Spleen (tissue), 11 donors: ENCODE measurements at regions not wholly inside any gene's neighbourhood (a gene's known extent, or its start where the extent isn't known, plus 50 kb on each side); places are given as distances from the start of the nearest gene placed in this dataset.
"Not testable (repeated sequence)": the region's sequence is repeated elsewhere in the genome, so short reads cannot be mapped to it uniquely, and the experiment has no call there.

ENCODE experiments used
- DNase-seq: peaks from one replicate; pipeline ENCODE4 v3.0.0-alpha.2; 2020
- H3K27ac ChIP-seq, 8 donors: fragments of 200-600 bp; sonication (generic) in 7 of 8; 1 replicate in 4 of 8; 2 replicates in 4 of 8; pipeline versions ENCODE4 v1.5.0 to v1.8.0; 2016 to 2021; ENCODE audit warnings: inconsistent platforms in 4 of 8, mild to moderate bottlenecking in 4 of 8, moderate library complexity in 1 of 8
- H3K27me3 ChIP-seq, 7 donors: fragments of 200-600 bp; sonication (generic) in 6 of 7; replicated peaks in 1 of 7; 1 replicate in 4 of 7; 2 replicates in 3 of 7; pipeline versions ENCODE4 v1.5.0 to v1.8.0; 2016 to 2021; ENCODE audit warnings: inconsistent platforms in 3 of 7, mild to moderate bottlenecking in 1 of 7
- H3K36me3 ChIP-seq, 6 donors: fragments of 200-600 bp; sonication (generic) in 5 of 6; 1 replicate in 4 of 6; 2 replicates in 2 of 6; pipeline versions ENCODE4 v1.5.0 to v1.8.0; 2016 to 2021; ENCODE audit warnings: inconsistent platforms in 2 of 6
- H3K4me1 ChIP-seq, 6 donors: fragments of 200-600 bp; sonication (generic) in 5 of 6; 1 replicate in 3 of 6; 2 replicates in 3 of 6; pipeline versions ENCODE4 v1.5.0 to v1.8.0; 2016 to 2021; ENCODE audit warnings: inconsistent platforms in 3 of 6
- H3K4me3 ChIP-seq, 8 donors: fragments of 200-600 bp; sonication (generic) in 7 of 8; 1 replicate in 4 of 8; 2 replicates in 4 of 8; pipeline versions ENCODE4 v1.5.0 to v1.8.0; 2016 to 2021; ENCODE audit warnings: inconsistent platforms in 4 of 8, mild to moderate bottlenecking in 4 of 8, moderate library complexity in 2 of 8
- H3K9me3 ChIP-seq, 8 donors: fragments of 200-600 bp; sonication (generic) in 7 of 8; 1 replicate in 4 of 8; 2 replicates in 4 of 8; pipeline versions ENCODE4 v1.5.0 to v1.8.0; 2016 to 2021; ENCODE audit warnings: inconsistent platforms in 4 of 8
- POLR2A ChIP-seq, 3 donors: fragments of 450-650 bp; IDR thresholded peaks; one replicate each; pipeline ENCODE4 v1.5.1; 2017; ENCODE audit warnings: antibody characterized with exemption in 3 of 3, mild to moderate bottlenecking in 1 of 3
- POLR2AphosphoS5 ChIP-seq, 3 donors: sonication (generic); formaldehyde crosslinking; IDR thresholded peaks; one replicate each; pipeline ENCODE4 v1.5.1; 2017; ENCODE audit warnings: antibody characterized with exemption in 3 of 3
- WGBS, 5 donors: extraction: QIAGEN DNeasy Blood & Tissue Kit in 3 of 5; methylation state at CpG; one replicate each; pipeline versions ENCODE4 v1.1.5 to v1.1.7; 2013 to 2018; 5-methylcytosine and 5-hydroxymethylcytosine counted together
- intact Hi-C: fragments of 100-400 bp; cut with DNase I; formaldehyde crosslinking; loops from one replicate; pipeline ENCODE4 v1.15.0; 2023; ENCODE audit warnings: low total_unique reads
- TF ChIP-seq, protein P1 (sequence below), 11 experiments: fragments of 200-600 bp in 7 of 11; fragments of 450-650 bp in 4 of 11; sonication (generic) in 4 of 11; IDR thresholded peaks in 8 of 11; conservative IDR thresholded peaks in 3 of 11; 1 replicate in 7 of 11; 2 replicates in 4 of 11; pipeline versions ENCODE4 v1.4.0 to v1.8.0; 2016 to 2021; ENCODE audit warnings: antibody characterized with exemption in 11 of 11, inconsistent platforms in 4 of 11, mild to moderate bottlenecking in 1 of 11
- donor health status: healthy with polysubstance abuse.
- donor health status: DM: no; HTN: no; CAD: no; lungs with moderate emphysema.
- donor health status: DM: no; HTN: no; CAD: no.
- donor health status: Bipolar disorder and iron deficiency.
- donor health status: healthy.
- donor health status: DM: no; HTN: no; CAD: no.
- donor health status: DM: yes; HTN: yes; CAD: no.

DNA sequence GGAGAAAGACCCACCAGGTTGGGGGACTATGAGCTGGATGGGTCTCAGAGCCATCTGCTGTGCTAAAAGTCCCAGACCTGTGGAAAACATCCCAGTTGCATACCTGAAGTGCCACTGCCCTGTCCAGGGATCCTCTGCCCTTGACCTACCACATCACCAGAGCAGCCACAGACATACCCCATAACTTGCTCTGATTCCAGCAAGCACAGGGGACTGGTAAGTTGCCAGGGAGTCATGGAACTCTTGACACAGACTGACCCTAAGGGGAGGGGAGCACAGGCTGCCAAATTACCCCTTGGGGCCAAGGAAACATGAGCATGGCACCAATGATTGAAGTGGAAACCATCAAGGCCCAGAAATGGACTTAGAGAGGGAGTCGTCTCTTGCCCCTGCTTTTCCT is 1335.1 kb upstream of the ALCAM start:
- Histone ChIP-seq H3K9me3 (peaks cover 0 to 19% (median 6%) of the 10 kb centered on the region in 8 donors), H3K4me3 (no peak overlapping the region), H3K27me3 (no peaks in the 10 kb centered on the region), H3K27ac (no peak overlapping the region), H3K36me3 (no peaks in the 10 kb centered on the region), H3K4me1 (no peaks in the 10 kb centered on the region)
- no peak for DNase-seq
- TF ChIP-seq POLR2A (IDR thresholded peaks at IDR 0.05), result no peak
- TF ChIP-seq POLR2AphosphoS5 (IDR thresholded peaks at IDR 0.05), result no peak
- TF ChIP-seq, protein P1, sequence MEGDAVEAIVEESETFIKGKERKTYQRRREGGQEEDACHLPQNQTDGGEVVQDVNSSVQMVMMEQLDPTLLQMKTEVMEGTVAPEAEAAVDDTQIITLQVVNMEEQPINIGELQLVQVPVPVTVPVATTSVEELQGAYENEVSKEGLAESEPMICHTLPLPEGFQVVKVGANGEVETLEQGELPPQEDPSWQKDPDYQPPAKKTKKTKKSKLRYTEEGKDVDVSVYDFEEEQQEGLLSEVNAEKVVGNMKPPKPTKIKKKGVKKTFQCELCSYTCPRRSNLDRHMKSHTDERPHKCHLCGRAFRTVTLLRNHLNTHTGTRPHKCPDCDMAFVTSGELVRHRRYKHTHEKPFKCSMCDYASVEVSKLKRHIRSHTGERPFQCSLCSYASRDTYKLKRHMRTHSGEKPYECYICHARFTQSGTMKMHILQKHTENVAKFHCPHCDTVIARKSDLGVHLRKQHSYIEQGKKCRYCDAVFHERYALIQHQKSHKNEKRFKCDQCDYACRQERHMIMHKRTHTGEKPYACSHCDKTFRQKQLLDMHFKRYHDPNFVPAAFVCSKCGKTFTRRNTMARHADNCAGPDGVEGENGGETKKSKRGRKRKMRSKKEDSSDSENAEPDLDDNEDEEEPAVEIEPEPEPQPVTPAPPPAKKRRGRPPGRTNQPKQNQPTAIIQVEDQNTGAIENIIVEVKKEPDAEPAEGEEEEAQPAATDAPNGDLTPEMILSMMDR (IDR thresholded peaks at IDR 0.05 in 8 of 11, conservative IDR thresholded peaks at IDR 0.05 in 3 of 11), result no peak
- intact Hi-C loops, result no loop called here
- 73 to 96% (median 87%) methylated on average over 1 of the region's 1 CpG for WGBS, 5 donors

DNA sequence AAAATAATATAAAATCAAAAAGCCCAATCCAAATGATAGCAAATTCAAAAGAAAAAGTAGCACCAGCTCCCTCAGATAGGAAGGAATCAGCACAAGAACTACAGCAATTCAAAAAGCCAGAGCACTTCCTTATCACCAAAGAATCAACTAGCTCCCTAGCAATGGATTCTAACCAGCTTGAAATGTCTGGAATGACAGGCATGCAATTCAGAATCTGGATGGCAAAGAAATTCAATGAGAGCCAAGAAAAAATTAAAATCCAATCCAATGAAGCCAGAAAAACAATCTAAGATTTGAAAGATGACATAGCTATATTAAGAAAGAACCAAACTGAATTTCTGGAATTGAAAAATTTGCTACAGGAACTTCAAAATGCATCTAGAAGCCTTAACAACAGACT is 1334.4 kb upstream of the ALCAM start:
- H3K27ac ChIP-seq, result no peak overlapping the region
- H3K27me3 ChIP-seq, result no peaks in the 10 kb centered on the region
- H3K4me3 ChIP-seq, result no peak overlapping the region
- TF ChIP-seq POLR2AphosphoS5 (IDR thresholded peaks at IDR 0.05) (no peak), POLR2A (IDR thresholded peaks at IDR 0.05) (no peak)
- TF ChIP-seq, protein P1 (IDR thresholded peaks at IDR 0.05 in 8 of 11, conservative IDR thresholded peaks at IDR 0.05 in 3 of 11), result no peak
- intact Hi-C loops, result no loop called here
- DNase-seq, result no peak
- H3K9me3 ChIP-seq, result peaks cover 0 to 22% (median 6%) of the 10 kb centered on the region in 8 donors
- no peaks in the 10 kb centered on the region for H3K36me3 ChIP-seq
- H3K4me1 ChIP-seq, result no peaks in the 10 kb centered on the region

DNA sequence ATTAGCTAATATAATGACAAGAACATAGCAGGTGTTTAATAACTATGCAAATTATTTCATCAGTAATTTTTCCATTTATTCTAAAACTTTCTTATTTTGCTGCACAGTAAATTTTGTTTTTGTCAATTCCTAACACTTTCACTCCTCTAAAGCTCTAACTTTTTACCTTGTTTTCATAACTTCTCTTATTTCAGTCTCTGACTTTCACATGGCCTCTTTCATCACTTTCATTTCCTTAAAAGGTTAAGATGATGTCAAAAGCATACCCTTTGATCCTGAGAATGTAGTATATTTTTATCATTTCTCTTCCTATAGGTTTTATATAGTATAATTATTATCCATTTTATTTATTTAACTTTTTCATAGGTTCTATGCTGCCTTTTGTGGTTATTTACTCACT is 1325.8 kb upstream of the ALCAM start:
- Histone ChIP-seq H3K9me3 (peaks cover 0 to 6% (median 0%) of the 10 kb centered on the region in 8 donors), H3K4me1 (no peaks in the 10 kb centered on the region), H3K4me3 (no peak overlapping the region), H3K27ac (no peak overlapping the region), H3K36me3 (no peaks in the 10 kb centered on the region), H3K27me3 (no peaks in the 10 kb centered on the region)
- intact Hi-C loops, result no loop called here
- TF ChIP-seq POLR2AphosphoS5 (IDR thresholded peaks at IDR 0.05) (no peak), POLR2A (IDR thresholded peaks at IDR 0.05) (no peak)
- TF ChIP-seq, protein P1 (IDR thresholded peaks at IDR 0.05 in 8 of 11, conservative IDR thresholded peaks at IDR 0.05 in 3 of 11), result no peak
- no peak for DNase-seq

DNA sequence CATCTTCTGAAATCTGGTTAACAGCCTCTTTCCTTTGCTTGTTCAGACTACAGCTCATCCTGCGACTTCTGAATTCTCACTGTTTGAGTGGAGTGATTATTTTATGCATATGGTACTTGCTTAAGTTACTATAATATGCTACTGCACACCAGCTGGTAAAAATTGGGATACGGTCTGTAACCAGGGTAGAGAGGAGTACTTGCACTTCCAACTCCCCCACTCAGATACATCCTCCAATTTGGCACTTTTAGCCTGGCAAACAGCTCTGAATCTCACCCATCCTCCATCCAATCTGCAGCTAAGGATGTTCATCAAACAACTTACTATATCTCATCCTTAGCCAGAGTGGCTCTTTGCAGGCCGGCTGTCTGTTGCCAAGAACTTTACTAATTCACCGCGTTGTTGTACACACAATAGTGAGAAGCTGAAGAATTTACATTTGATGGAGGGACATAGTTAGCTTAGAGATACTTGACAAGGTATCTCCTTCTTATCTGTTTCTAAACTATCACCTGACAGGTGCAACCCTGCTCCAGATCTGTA is 1323.6 kb upstream of the ALCAM start:
- H3K9me3 ChIP-seq, H3K4me3 ChIP-seq, H3K36me3 ChIP-seq, H3K27ac ChIP-seq, H3K4me1 ChIP-seq, DNase-seq, intact Hi-C loops, H3K27me3 ChIP-seq: not testable (repeated sequence)
- 82 to 91% (median 89%) methylated on average over 5 of the region's 5 CpGs for WGBS, 5 donors

DNA sequence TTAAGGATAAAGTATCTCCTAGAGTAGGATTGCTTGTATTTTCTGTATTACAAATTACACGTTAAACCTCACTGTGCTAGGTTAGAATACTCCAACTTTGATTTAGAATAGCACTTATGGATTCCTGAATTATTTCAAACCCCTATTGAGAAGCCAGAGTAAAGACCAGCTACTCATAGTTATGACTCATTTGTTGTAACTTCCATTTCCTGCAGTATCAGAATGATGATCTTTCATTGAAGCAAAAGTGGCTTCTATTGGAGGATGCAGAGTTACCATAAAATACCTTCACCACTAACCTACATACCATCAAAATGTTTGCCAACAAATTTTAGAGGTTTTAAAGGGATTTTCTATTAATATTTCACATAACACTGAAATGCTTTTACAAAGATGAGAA is 1322.7 kb upstream of the ALCAM start:
- intact Hi-C loops, result no loop called here
- no peak for DNase-seq
- no peaks in the 10 kb centered on the region for H3K4me1 ChIP-seq
- no peak overlapping the region for H3K27ac ChIP-seq
- no peaks in the 10 kb centered on the region for H3K36me3 ChIP-seq
- peaks cover 0 to 12% (median 0%) of the 10 kb centered on the region in 8 donors for H3K9me3 ChIP-seq
- TF ChIP-seq POLR2A (IDR thresholded peaks at IDR 0.05) (no peak), POLR2AphosphoS5 (IDR thresholded peaks at IDR 0.05) (no peak)
- TF ChIP-seq, protein P1 (IDR thresholded peaks at IDR 0.05 in 8 of 11, conservative IDR thresholded peaks at IDR 0.05 in 3 of 11), result no peak
- H3K4me3 ChIP-seq, result no peak overlapping the region
- 68 to 89% (median 71%) methylated on average over 1 of the region's 1 CpG for WGBS, 5 donors
- peaks cover 0 to 6% (median 0%) of the 10 kb centered on the region in 7 donors for H3K27me3 ChIP-seq
